Uterus (tissue), 2 donors: ENCODE measurements at regions not wholly inside any gene's neighbourhood (a gene's known extent, or its start where the extent isn't known, plus 50 kb on each side); places are given as distances from the start of the nearest gene placed in this dataset.

ENCODE experiments used
- POLR2A ChIP-seq, 2 donors: fragments of 450-650 bp; IDR thresholded peaks; one replicate each; pipeline ENCODE4 v1.6.1; 2016; ENCODE audit warnings: antibody characterized with exemption in 2 of 2, mild to moderate bottlenecking in 1 of 2, moderate library complexity in 1 of 2
- TF ChIP-seq, protein P1 (sequence below), 4 experiments: fragments of 200-600 bp in 2 of 4; fragments of 450-650 bp in 2 of 4; sonication (generic) in 2 of 4; IDR thresholded peaks; one replicate each; pipeline ENCODE4 v1.5.1; 2016 to 2019; ENCODE audit warnings: antibody characterized with exemption in 4 of 4, mild to moderate bottlenecking in 2 of 4, moderate library complexity in 1 of 4

DNA sequence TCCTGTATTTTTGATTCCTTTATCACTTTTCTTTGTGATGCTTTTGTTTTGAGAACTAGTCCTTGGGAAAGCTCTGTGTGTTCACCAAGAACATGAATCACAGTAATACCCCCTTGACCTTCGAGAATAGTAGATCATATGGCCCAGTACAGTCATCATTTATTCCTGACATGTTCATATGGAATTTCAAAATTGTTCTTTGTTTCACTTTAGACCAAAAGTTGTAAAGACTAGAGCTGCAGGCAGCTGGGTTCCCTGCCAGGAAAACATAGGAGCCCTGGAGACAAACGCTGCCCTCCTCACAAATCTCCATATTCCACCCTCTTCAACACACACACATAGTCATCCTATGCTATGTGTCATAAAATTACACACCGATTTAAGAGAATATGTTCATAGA is 621.2 kb upstream of the EYS start:
- TF ChIP-seq POLR2A (IDR thresholded peaks at IDR 0.05) = no peak
- TF ChIP-seq, protein P1, sequence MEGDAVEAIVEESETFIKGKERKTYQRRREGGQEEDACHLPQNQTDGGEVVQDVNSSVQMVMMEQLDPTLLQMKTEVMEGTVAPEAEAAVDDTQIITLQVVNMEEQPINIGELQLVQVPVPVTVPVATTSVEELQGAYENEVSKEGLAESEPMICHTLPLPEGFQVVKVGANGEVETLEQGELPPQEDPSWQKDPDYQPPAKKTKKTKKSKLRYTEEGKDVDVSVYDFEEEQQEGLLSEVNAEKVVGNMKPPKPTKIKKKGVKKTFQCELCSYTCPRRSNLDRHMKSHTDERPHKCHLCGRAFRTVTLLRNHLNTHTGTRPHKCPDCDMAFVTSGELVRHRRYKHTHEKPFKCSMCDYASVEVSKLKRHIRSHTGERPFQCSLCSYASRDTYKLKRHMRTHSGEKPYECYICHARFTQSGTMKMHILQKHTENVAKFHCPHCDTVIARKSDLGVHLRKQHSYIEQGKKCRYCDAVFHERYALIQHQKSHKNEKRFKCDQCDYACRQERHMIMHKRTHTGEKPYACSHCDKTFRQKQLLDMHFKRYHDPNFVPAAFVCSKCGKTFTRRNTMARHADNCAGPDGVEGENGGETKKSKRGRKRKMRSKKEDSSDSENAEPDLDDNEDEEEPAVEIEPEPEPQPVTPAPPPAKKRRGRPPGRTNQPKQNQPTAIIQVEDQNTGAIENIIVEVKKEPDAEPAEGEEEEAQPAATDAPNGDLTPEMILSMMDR (IDR thresholded peaks at IDR 0.05) = no peak
